GM19452 (cell line): ENCODE measurements at regions not wholly inside any gene's neighbourhood (a gene's known extent, or its start where the extent isn't known, plus 50 kb on each side); places are given as distances from the start of the nearest gene placed in this dataset.
"Not testable (repeated sequence)": the region's sequence is repeated elsewhere in the genome, so short reads cannot be mapped to it uniquely, and the experiment has no call there.

Experiments used
- ATAC-seq: cut with Tn5 transposase; IDR thresholded peaks from one replicate; pipeline ENCODE4 v1.9.1; 2021; ENCODE audit not compliant: unreplicated experiment

DNA sequence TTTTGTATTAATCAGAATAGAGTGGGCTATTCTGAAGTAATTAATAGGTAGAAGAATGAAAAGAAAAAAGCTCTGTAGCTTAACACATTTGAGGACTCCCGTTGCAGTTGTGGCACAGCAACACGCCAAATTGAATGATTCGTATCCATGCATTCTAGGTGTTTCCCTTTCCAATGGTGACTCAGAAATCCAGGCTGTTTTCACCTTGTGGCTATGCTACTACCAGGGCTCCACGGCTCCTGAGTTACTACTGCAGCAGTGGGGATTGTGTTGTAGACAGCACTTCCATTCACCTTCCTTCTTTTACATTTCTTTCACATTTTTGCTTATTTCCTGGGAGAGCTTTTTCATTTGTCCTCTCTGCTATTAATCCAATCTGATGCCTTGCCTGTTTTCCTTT lies 1616.4 kb downstream of the CDH8 start:
- ATAC-seq = no peak

DNA sequence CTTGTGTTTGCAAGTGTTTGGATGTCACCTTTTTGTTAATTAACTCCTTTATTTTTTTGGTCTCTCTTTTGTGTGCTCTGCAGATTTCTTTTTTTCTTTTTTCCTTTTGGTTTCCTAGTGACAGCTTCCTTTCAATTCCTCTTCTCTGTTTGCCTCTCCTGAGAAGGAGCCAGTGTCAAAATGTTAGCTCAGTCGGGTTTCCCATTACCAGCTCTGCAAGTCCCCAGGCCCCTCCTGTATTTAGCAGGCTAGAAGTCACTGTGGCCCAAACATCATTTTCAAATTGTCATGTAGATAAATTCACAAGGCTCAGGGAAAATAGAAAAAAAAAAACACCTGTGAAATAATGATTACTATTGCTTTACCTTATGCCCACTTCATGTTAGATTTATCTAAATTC lies 1621.6 kb downstream of the CDH8 start:
- ATAC-seq = no peak

DNA sequence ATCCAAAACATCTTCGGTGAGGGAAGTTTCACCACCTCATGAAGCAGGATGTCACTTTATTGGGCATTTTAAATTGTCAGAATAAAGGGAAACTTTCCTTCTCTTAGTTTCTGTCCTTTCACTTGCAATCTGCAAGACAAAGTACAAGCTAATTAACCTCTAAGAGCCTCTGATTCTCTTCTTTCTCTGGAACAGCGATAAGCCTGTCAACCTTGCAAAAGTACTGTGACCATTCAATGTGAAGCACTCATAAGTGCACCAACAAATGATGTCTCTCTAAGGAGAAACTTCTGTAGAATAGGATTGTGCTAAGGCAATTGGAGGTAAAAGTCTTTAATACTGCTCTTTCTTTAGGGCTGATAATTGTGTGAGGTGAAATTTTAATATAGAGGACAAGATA lies 1622.3 kb downstream of the CDH8 start:
- no peak for ATAC-seq

DNA sequence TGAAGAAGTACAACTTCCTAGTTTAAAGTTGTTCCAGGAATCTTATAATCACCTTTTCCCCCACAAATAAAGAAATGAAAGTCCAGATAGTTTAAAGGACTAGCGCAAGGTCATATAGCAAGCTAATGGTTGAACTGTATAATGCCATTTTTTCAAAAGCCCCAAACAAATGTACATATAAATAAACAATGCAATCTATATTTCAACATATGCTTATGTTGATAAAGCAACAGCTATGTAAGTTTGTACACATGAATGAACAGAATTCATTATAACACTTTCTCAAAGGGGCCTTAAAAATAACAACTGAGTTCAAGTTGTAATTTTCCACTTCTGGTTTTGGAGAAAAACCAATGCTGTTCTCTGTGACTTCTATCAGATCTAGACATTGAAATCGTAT lies 1628.6 kb downstream of the CDH8 start:
- ATAC-seq = no peak

DNA sequence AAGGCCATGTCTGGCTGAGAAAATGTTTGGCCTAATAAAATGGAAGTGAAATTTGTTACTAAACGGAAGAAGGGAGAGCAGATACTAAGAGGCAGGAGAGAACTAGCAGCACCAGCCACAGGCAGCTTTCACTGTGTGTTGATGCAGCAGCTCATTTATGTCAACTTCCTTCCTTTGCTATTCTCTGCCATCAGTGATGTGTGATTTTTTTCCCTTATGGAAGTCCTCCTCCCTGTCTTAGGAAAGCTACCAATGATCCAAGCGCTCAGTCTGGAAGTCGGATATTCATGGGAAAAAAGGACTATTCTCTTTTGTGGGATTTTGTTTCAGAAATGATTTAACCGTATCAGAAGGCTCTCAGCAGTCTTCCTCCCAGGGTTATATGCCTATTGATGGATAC lies 1629.2 kb downstream of the CDH8 start:
- no peak for ATAC-seq

DNA sequence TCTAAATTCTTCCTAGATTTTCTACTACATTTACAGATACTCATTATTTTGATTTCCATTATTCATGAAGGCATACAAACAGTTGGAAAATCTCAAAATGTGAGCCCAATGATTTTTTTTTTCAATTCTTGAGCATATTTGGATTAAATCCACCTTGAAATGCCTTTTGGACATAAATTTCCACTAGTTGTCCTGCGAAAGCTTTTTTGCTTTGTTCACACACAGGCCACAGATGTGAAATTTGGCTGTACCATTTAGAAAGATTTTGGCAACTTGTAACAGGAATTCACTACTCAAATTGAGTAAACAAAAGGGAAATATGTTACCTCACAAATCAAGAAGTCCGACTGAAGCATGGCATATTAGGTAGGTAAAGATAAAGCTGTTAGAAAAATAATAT lies 1631.0 kb downstream of the CDH8 start:
- ATAC-seq = no peak

DNA sequence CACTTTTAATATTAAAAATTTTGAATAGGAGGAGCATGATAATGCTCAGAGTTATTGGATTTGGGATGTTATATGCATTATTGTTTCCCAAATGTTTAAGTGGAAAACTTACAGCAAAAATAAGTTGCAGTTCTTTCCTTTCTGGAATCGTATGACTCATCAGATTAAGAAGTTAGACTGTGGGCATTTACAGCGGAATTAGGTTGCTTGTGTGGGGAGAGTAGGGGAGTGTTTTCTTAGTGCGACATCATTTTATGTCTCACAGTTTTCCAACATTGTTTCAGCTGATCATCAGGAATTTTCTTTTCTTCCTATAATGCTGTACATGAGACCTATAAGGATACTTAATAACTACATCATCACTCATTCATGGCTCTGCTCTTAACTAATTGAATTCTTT lies 1631.8 kb downstream of the CDH8 start:
- no peak for ATAC-seq

DNA sequence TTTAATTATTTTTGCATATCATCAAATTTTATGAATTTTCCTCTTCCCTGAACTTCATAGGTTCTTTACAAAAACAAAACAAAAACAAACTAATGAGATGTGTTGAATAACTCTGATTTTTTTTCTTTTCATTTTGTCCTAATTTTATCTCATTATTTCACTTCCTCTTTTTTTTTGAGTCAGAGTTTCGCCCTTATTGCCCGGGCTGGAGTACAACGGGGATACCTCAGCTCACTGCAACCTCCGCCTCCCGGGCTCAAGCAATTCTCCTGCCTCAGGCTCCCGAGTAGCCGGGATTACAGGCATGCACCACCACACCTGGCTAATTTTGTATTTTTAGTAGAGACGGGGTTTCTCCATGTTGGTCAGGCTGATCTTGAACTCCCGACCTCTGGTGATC lies 1633.3 kb downstream of the CDH8 start:
- not testable (repeated sequence) for ATAC-seq

DNA sequence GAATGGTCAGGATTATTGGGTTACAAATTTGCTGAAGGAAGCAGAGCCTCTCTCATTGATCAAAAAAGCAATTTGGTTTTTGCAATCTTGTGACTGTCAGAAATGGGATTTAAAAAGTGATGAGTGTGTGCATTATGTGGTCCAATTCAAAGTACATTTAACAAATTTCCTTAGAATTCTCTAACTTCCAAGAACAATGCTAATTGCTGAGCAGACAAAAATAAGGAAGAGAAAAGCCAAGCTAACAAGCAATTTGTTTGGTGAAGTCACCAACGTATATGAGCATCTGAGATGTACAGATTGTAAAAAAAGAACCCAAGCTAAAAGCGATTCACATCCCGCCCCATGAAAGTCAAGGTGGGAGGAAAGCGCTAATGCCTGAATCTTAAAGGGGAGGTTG lies 1643.9 kb downstream of the CDH8 start:
- no peak for ATAC-seq

DNA sequence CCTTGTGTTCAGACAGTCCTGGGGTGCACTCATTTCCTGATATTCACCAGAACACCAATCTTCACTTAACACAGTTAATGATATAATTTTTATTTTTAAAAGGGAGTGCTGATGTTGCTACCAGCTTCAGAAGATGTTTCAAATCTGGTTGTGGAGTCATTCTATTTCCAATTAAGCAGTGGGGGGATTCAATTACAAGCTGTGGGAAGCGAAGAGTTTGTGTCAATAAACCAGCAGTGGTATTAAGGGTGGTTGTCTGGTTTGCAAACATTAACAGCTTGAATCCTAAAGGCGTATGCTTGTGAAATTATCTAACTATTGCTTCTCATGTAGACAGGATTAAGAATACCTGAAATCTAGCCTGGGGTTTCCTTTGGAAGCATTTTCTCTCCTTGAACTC lies 1637.5 kb upstream of the GOT2 start:
- ATAC-seq = no peak

DNA sequence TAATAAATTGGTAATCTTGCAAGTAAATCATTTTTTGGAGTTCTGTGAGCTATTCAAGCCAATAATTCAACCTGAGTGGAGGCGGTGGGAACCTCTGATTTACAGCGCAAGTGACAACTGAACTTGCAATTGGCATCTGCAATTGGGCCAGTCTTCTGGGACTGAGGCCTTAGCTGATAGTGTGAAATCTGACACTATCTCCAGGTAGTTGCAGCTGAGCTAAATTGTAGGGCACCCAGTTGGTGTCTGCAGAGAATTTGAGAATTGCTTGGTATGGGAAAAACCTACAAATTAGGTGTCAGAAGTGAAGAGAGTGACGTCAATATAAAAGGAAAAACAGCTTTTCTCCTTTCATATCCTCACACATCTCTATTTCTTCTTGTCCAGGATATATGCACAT lies 1633.6 kb upstream of the GOT2 start:
- no peak for ATAC-seq

DNA sequence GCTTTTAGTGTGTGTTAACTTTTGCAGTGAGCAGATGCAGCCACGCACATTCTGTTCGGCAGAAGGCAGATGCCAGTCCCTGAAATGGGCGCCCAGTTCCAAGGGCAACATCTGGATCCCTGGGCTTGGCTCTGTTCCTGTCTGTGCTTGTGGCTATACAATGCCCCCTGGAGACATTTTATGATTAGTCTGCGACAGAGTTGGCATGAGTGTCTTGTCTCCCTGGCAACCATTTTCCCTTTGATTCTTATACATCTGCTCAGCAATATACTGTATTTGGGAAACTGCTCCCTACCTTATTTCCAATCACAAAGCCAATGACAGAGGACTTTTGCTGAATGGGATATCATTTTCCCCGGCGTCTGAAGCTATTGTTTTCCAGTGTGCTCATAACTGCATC lies 1629.5 kb upstream of the GOT2 start:
- ATAC-seq = no peak

DNA sequence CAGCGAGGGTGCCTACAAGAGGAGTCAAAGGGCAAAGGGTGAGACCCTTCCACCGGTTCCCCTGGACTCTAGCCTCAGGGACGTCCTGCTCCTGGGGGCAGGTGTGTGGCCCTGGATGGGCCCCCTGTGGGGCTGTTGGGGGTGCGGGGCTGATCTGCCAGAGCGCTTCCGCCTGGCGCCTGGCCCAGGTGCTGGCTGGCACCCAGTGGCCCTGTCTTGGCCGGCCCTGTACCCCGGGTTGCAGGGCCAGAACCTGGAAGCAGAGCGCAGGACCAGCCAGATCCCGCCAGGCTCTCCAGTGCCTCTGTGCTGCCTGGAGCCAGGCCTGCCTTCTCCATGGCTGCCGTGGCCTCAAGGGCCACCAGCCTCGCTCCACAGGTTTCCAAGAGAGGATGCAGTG lies 1625.8 kb upstream of the GOT2 start:
- not testable (repeated sequence) for ATAC-seq

DNA sequence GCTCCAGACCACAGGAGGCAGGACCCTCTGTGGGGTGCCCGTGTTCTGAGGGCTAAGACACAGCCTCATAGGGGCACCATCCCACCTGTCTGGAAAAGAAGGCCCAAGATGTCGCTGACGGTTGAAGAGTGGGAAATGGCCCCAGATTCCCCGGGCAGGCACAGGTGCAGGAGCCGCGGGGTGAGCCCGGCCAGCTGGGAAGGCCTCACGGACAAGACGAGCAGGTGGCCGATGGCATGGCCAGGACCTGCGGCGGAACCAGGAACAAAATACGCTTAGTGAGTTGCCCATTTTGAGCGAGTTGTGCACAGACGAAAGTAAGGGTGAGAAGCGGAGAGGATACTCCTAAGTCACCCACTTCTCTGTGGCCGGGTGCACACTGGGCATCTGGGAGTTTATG lies 1625.3 kb upstream of the GOT2 start:
- ATAC-seq = not testable (repeated sequence)

DNA sequence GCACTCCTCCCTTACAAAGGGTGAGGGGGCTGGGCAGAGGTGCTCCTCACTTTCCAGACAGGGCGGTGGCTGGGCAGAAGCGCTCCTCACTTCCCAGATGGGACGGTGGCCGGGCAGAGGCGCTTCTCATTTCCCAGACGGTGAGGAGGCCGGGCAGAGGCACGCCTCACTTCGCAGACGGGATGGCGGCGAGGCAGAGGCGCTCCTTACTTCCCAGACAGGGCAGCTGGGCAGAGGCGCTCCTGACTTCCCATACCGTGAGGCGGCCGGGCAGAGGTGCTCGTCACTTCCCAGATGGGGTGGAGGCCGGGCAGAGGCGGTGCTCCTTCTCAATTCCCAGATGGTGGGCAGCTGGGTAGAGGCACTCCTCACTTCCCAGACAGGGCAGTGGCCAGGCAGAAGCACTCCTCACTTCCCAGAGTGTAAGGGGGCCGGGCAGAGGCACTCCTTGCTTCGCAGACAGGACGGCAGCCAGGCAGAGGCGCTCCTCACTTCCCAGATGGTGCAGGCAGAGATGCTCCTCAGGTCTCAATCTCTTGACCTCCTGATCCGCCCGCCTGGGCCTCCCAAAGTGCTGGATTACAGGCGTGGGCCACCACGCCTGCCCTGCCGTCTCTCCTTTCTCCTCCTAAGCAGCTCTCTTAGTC lies 1623.9 kb upstream of the GOT2 start:
- ATAC-seq = not testable (repeated sequence)

DNA sequence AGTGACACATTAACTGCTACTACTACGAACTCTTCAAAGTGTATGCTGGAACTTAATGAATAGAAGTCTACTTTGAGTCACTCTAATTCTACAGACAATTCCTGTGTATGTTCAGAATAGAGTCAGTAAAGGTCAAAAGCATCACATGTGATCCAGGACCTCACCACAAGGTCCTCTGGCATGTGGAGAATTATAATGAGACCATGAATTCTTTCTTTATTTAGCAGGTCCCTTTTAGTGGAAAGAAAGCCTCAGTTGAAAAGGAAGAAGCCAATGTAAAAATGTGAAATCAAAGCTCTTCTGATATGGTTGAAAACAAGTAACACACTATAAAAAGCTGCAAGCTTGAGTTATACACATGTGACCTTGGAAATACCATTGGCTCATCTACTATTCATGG lies 1612.1 kb upstream of the GOT2 start:
- ATAC-seq = no peak

DNA sequence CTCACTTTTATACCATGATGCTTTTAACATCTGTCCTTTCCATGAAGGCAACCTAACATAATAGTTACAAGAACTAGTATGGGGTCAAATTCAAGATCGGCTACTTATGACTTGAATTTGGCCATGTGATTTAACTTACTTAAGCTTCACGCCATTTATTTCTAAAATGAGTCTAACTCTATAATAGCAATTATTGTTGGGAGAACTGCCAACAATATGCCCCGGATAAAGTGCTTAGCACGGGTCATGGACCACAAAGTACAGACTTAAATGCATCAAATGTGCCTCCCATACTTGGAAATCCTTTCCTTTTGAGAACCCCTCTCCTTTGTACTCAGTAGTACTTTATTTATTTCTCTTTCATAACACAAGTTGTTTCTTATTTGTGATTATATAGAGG lies 1603.6 kb upstream of the GOT2 start:
- no peak for ATAC-seq

DNA sequence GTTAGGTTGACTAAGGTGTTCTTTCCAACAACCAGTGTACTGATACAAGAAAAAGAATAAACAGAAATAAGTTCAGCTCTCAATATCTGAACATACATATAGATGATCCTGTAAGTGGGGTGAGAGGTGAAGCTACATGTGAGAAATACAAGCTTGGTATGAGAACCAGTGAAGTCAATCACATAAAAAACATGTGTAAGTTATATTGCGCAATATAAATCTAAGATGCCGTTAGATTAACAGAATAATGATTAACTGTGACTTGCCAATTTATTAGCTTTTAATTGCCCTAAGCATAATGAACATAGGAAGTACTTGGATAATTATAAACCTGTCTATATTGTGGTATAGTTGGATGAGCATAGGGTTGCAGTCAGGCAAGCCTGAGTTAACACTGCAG lies 1597.1 kb upstream of the GOT2 start:
- no peak for ATAC-seq

DNA sequence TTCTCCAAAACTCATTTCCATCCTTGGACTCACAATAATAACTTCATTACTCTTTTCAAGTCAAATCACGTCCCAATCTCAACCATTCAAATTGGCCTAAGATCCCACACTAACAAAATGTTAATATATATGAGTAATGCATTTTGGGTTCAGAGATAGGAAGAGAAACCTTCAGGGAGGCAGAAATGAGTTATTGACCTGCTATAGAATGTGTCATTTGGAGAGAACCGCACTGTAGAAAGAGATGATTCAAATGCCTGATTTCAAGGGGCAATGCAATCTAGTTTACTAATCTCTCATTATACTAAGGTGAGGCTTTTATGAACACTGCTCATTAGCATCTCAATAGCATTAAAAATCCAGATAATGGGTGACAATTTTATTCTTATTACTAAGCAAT lies 1595.0 kb upstream of the GOT2 start:
- no peak for ATAC-seq

DNA sequence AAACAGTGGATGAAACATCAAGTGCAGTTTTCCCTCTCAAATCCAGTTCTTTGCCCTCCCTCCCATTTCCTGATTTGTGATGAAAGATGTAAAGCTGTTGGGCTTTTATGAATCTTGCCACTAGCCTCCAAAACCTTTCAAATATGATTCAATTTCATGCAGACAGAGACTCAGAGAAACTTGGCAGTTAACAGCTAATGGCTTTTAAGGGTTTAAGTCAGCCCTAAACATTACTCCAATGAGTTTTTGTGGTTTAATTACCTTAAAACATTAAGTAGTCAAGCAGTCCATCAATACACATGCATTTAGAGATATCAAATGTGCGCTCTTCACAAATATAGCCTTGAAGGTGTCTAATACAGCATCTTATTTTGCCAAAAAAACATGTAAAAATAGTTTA lies 1594.0 kb upstream of the GOT2 start:
- ATAC-seq = no peak

DNA sequence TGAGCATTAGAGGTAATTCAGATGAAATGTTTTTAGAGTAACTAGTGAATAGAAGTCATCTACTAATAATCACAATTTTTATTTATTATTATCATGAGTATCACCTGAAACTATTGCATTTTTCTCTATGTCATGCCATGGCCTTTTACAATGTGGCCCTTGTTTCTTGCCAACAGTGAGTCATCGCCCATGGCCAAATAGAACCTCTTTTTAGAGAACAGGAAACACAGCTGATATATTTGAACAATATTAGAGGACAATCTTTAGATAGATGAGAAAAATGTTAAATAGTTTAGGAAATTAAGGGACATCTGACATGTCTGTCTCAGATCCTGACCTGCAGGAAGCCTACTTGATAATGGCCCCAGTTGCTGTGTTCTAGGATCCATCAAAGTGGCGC lies 1584.4 kb upstream of the GOT2 start:
- ATAC-seq = no peak

DNA sequence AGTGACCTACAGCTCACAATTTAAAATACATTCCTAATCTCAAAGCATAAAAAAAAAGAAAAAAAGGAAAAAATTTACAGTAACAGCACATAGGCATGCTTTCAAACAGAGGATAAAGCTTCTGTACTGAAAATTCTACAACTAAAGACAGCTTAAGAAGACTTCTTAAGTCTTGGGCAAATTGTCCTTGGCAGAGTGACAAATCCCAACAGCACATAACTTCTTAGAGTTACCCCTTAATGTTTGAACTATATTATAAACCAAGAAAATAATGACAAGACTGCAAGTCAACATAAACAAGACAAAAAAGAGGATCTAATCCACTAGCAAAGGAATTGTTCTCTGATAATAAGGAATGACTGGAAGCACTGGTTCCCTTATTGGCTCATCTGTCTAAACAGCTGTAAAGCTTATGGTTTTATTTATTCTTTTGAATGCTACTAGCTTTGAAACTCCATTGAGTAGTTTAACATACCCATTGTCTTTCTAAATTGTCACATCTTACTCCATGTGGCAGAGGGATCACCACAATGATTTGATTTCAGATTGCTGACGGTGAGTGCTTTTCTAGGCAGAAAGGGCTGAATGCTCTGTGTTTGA lies 1576.8 kb upstream of the GOT2 start:
- no peak for ATAC-seq

DNA sequence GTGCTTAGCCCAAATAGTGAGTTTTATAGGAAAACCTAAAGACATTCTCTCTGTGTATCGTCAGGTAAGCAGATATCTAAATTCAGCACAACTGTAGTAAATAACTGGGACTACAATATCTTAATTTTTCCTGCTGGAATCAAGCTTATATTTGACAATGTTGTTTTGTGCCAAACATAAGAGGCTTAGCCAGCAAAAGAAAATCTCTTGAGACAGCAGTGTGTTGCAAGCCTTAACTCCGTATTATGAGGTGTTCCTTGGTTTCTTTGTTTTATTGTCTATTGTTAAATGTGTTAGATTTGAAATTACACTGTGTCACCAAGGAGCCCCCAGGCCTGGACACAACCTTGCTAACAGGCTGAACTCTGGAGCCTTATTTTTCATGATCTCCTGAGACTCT lies 1570.6 kb upstream of the GOT2 start:
- no peak for ATAC-seq
